Right forelimb (tissue), 1 donor: ENCODE measurements at regions not wholly inside any gene's neighbourhood (a gene's known extent, or its start where the extent isn't known, plus 50 kb on each side); places are given as distances from the start of the nearest gene placed in this dataset.

ENCODE experiments used
- DNase-seq: peaks from one replicate; pipeline ENCODE4 v3.0.0-alpha.2; 2018

GRCh38 chr12:107226126-107226525 is 132.8 kb upstream of the CRY1 start:
- DNase-seq = no peak

DNA sequence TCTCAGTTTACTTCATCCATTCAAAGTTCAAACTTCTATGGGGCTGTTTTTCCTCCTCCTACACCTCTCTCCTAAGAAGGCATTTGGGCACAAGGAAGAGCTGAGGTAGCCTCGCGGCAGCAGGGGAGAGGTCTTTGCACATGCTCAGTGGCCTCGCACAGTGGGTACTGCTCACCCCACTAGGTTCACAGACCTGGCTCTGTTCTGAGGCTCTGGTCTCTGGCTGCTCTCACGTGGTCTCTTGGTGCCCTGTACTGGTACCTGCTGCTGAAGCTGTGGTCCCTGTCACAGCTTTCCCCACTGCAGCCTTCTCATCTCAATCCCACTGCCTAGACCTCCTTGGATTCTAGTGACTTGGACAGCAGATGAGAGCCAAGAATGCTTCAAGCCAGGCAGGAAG is 134.7 kb upstream of the CRY1 start:
- no peak for DNase-seq

GRCh38 chr12:107229827-107230226 is 136.5 kb upstream of the CRY1 start:
- DNase-seq = no peak

- no peak for DNase-seq
Measured at GRCh38 chr12:107231303-107231702, 138.0 kb upstream of the CRY1 start.

- DNase-seq = no peak
Measured at GRCh38 chr12:107233551-107233950, 140.2 kb upstream of the CRY1 start.

GRCh38 chr12:107235600-107235999 is 142.3 kb upstream of the CRY1 start:
- DNase-seq = no peak

DNA sequence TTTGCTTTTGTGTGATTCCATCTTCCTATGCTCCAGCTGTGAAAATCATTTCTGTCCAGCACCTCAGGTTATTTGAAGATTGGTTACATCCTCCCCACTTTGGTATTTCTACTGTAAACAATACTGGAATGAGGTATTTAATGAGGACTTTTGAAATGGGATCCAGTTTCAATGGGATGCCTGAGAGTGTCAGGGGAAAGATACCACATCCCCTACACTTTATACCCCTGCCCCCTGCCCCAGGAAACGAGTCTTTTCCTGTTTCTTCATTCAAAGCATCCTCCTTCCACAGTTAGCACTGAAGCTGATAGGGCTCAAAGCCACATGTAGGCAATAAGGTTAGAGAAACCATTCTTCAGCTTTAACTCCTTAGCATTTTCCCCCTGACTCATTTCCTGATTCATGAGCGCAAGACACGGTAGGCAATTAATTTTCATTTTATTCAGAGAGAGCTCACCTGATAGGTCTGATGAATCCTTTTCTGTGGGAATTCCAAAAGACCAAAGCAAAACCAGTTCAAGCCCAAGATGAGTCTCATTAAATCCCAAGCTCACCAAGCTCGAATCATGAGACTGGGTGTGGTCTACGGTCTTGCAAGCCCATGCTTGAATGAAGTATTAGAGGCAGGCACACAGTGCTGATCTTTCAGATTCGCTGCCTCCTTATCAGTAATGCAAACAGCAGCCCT is 143.6 kb upstream of the CRY1 start:
- DNase-seq = no peak

- no peak for DNase-seq
Measured at GRCh38 chr12:107238296-107238695, 144.9 kb upstream of the CRY1 start.

GRCh38 chr12:107241411-107241810 is 148.1 kb upstream of the CRY1 start:
- DNase-seq = no peak

GRCh38 chr12:107242189-107242588 is 148.8 kb upstream of the CRY1 start:
- DNase-seq = no peak

- DNase-seq = peak; percentile 49
Measured at GRCh38 chr12:107243341-107243740, 150.0 kb upstream of the CRY1 start.

DNA sequence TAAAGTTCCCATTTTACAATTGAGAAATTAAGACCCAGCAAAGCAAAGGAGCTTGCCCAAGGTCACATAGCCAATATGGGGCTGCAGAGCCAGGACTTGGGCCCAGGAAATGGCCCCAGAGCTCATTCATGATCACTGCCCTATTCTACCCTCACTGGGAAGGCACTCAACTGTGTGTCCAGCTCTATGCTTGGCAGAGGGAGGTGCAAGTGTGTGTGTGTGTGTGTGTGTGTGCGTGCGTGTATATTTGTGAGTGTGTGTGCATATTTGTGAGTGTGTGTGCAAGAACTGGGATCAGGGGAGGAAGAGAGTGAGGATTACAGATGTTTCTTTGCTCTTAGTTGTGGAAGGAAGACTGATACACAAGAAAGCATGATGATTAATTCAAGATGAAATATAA is 151.2 kb upstream of the CRY1 start:
- DNase-seq = no peak

GRCh38 chr12:107247650-107248049 is 154.3 kb upstream of the CRY1 start:
- DNase-seq = no peak

GRCh38 chr12:107248187-107248586 is 154.8 kb upstream of the CRY1 start:
- no peak for DNase-seq

DNA sequence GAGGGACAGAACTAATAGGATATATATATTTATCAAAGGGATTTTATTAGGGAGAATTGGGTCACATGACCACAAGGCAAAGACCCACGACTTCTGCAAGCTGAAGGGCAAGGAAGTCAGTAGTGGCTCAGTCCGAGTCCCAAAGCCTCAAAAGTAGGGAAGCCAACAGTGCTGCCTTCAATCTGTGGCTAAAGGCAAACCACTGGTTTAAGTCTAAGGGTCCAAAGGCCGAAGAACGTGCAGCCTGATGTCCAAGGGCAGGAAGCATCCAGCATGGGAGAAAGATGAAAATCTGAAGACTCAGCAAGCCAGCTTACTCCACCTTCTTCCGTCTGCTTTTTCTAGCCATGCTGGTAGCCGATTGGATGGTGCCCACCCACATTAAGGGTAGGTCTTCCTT is 157.9 kb upstream of the CRY1 start:
- no peak for DNase-seq

DNA sequence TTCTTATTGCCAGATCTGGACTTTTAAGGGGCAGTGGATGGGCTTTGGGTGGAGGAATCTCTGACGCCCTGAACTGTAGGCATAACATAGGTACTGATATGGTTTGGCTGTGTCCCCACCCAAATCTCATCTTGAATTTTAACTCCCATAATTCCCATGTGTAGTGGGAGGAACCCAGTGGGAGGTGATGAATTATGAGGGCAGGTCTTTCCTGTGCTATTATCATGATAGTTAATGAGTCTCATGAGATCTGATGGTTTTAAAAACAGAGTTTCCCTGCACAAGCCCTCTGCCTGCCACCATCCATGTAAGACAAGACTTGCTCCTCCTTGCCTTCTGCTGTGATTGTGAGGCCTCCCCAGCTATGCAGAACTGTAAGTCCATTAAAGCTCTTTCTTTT is 160.0 kb upstream of the CRY1 start:
- no peak for DNase-seq

- no peak for DNase-seq
Measured at GRCh38 chr12:107254258-107254856, 161.0 kb upstream of the CRY1 start.

- DNase-seq = no peak
Measured at GRCh38 chr12:107258780-107259179, 165.4 kb upstream of the CRY1 start.

DNA sequence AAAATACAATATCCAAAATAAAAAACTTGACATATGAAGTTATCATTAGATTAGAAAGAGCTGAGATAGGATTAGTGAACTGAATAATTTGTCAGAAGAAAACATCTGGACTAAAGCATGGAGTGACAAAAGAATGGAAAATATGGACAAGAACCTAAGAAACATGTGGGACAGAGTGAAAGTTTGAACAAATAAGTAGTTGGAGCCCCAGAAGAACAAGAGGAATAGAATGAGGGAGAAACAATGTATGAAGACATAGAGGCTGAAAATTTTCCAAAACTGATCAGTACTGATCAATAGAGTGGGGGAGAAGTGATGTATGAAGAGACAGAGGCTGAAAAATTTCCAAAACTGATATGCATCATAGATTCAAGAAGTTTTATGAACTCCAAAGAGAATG is 170.6 kb upstream of the CRY1 start:
- DNase-seq = no peak

DNA sequence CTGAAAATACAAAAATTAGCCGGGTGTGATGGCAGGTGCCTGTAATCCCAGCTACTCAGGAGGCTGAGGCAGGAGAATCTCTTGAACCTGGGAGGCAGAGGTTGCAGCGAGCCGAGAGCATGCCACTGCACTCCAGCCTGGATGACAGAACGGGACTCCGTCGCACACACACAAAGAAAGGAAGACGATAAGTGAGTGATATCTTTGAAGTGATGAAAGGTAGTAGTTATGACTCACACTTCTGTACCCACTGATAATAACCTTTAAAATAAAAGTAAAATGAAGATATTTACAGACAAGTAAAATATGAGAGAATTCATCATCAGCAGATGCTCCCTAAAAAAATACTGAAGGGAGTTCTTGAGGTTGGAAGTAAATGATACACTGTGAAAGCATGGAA is 171.3 kb upstream of the CRY1 start:
- DNase-seq = no peak

GRCh38 chr12:107267604-107268003 is 174.3 kb upstream of the CRY1 start:
- no peak for DNase-seq

DNA sequence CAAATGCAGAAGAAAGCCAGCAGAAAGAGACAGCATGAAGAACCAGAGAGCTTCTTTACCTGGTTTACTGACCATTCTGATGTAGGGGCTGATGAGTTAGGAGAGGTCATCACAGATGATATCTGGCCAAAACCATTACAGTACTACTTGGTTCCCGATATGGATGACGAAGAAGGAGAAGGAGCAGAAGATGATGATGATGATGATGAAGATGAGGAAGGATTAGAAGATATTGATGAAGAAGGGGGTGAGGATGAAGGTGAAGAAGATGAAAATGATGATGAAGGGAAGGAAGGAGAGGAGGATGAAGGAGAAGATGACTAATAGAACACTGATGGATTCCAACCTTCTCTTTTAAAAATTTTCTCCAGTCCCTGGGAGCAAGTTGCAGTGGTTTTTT is 178.2 kb upstream of the CRY1 start:
- DNase-seq = no peak

DNA sequence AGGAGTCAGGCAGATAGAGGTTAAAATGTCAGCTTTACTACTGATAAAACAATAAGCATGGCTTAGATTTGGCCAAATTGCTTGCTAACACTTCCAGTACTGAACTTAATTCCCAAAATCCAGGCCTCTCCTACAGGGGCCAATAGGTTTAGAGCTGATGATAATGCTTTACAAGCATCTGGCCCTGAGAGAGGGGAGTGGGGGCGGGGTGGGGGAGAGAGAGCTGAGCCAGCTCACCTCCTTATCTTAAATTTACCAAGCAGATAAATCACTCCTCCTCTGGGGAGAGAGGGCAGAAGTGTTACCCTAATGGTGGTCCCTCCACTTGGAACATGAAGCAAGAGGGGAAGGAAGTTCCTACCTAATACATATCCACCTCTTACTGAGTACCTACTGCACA is 182.2 kb upstream of the CRY1 start:
- DNase-seq = no peak

GRCh38 chr12:107277855-107278254 is 184.5 kb upstream of the CRY1 start:
- no peak for DNase-seq

- no peak for DNase-seq
Measured at GRCh38 chr12:107282628-107283027, 189.3 kb upstream of the CRY1 start.
